Stimulated activated CD4-positive, alpha-beta T cell treated with anti-CD3 and anti-CD28 coated beads, TNF-alpha, amount 100 ng/mL, for 1 hour (primary cell): ENCODE measurements at regions not wholly inside any gene's neighbourhood (a gene's known extent, or its start where the extent isn't known, plus 50 kb on each side); places are given as distances from the start of the nearest gene placed in this dataset.

Experiments
- DNase-seq, 3 donors: peaks; one replicate each; pipeline ENCODE4 v3.0.0-alpha.2; 2020; ENCODE audit warnings: low read depth in 3 of 3, low spot score in 1 of 3

- peak in 1 of 3 donors; percentile 18 for DNase-seq
Observed at GRCh38 chr2:37833423-37833822, 91.7 kb upstream of the RMDN2 start.

- DNase-seq: no peak
Observed at GRCh38 chr2:37836270-37836669, 88.8 kb upstream of the RMDN2 start.

- DNase-seq: no peak
Observed at GRCh38 chr2:37836711-37837110, 88.4 kb upstream of the RMDN2 start.

- DNase-seq: no peak
Observed at GRCh38 chr2:37837628-37838328, 87.3 kb upstream of the RMDN2 start.

- DNase-seq: no peak
Observed at GRCh38 chr2:37838541-37839167, 86.4 kb upstream of the RMDN2 start.

- no peak for DNase-seq
Observed at GRCh38 chr2:37839991-37840390, 85.1 kb upstream of the RMDN2 start.

- DNase-seq: no peak
Observed at GRCh38 chr2:37842732-37843440, 82.2 kb upstream of the RMDN2 start.

- no peak for DNase-seq
Observed at GRCh38 chr2:37843556-37843955, 81.5 kb upstream of the RMDN2 start.

GRCh38 chr2:37846207-37846606, 78.9 kb upstream of the RMDN2 start:
- no peak for DNase-seq

- no peak for DNase-seq
Observed at GRCh38 chr2:37847792-37848191, 77.3 kb upstream of the RMDN2 start.

- no peak for DNase-seq
Observed at GRCh38 chr2:37848451-37848850, 76.6 kb upstream of the RMDN2 start.

GRCh38 chr2:37849911-37850310, 75.2 kb upstream of the RMDN2 start:
- no peak for DNase-seq

GRCh38 chr2:37851428-37851827, 73.7 kb upstream of the RMDN2 start:
- no peak for DNase-seq

GRCh38 chr2:37851828-37852584, 73.1 kb upstream of the RMDN2 start:
- DNase-seq: no peak

GRCh38 chr2:37852585-37853014, 72.5 kb upstream of the RMDN2 start:
- no peak for DNase-seq

- no peak for DNase-seq
Observed at GRCh38 chr2:37854676-37855282, 70.3 kb upstream of the RMDN2 start.

GRCh38 chr2:37855283-37856041, 69.6 kb upstream of the RMDN2 start:
- no peak for DNase-seq

GRCh38 chr2:37856101-37856751, 68.9 kb upstream of the RMDN2 start:
- no peak for DNase-seq

- no peak for DNase-seq
Observed at GRCh38 chr2:37857575-37858399, 67.3 kb upstream of the RMDN2 start.
